Prostate gland (tissue), 2 donors: ENCODE measurements at regions not wholly inside any gene's neighbourhood (a gene's known extent, or its start where the extent isn't known, plus 50 kb on each side); places are given as distances from the start of the nearest gene placed in this dataset.

Source experiments
- CTCF ChIP-seq, 4 experiments: fragments of 200-600 bp in 2 of 4; fragments of 450-650 bp in 2 of 4; sonication (generic) in 2 of 4; IDR thresholded peaks; 1 replicate in 3 of 4; 2 replicates in 1 of 4; pipeline ENCODE4 v1.5.1; 2016 to 2019; ENCODE audit warnings: antibody characterized with exemption in 4 of 4, mild to moderate bottlenecking in 2 of 4, moderate library complexity in 2 of 4
- POLR2A ChIP-seq: fragments of 450-650 bp; IDR thresholded peaks from one replicate; pipeline ENCODE4 v1.6.1; 2016; ENCODE audit warnings: antibody characterized with exemption, mild to moderate bottlenecking

- TF ChIP-seq CTCF (IDR thresholded peaks at IDR 0.05) (no peak), POLR2A (no peak)
Measured at GRCh38 chr15:77798151-77798835, 165.6 kb upstream of the LINGO1 start.
